HepG2 (cell line): ENCODE measurements at regions not wholly inside any gene's neighbourhood (a gene's known extent, or its start where the extent isn't known, plus 50 kb on each side); places are given as distances from the start of the nearest gene placed in this dataset.

ENCODE experiments used
- FOXA3 ChIP-seq: IDR thresholded peaks from 2 replicates; pipeline ENCODE4 v1.6.1; 2016; ENCODE audit warnings: missing genetic modification reagents, missing compliant biosample characterization
- MAFK ChIP-seq, 2 experiments: IDR thresholded peaks in 1 of 2; conservative IDR thresholded peaks in 1 of 2; 2 replicates each; pipeline ENCODE4 v1.6.1; 2011; ENCODE audit warnings: improper control_type of control experiment in 2 of 2, low read length in 2 of 2
- MXI1 ChIP-seq: IDR thresholded peaks from 3 replicates; pipeline ENCODE4 v1.6.1; 2012; ENCODE audit warnings: low read depth, low read length, inconsistent platforms, borderline replicate concordance
- PBX2 ChIP-seq: IDR thresholded peaks from 2 replicates; pipeline ENCODE4 v1.6.1; 2016; ENCODE audit warnings: control low read depth
- SP1 ChIP-seq, 2 experiments: fragments of 450-650 bp in 1 of 2; sonication (generic) in 1 of 2; formaldehyde crosslinking in 1 of 2; IDR thresholded peaks; 2 replicates each; pipeline versions ENCODE4 v1.4.0 to v1.6.1; 2016 to 2020; ENCODE audit warnings: missing genetic modification reagents in 1 of 2
- ZBTB8A ChIP-seq: sonication (generic); formaldehyde crosslinking; IDR thresholded peaks from 2 replicates; pipeline ENCODE4 v1.4.0; 2020; ENCODE audit warnings: mild to moderate bottlenecking, low read depth, missing genetic modification reagents, borderline replicate concordance
- ZFAT ChIP-seq: sonication (generic); formaldehyde crosslinking; conservative IDR thresholded peaks from 2 replicates; pipeline ENCODE4 v1.8.1; 2023; ENCODE audit warnings: missing genetic modification reagents, inconsistent platforms
- ZNF34 ChIP-seq: sonication (generic); formaldehyde crosslinking; IDR thresholded peaks from 2 replicates; pipeline ENCODE4 v1.4.0; 2020; ENCODE audit warnings: mild to moderate bottlenecking, missing genetic modification reagents, borderline replicate concordance
- ZNF512 ChIP-seq: sonication (generic); formaldehyde crosslinking; IDR thresholded peaks from 2 replicates; pipeline ENCODE4 v1.4.0; 2020; ENCODE audit warnings: mild to moderate bottlenecking, missing genetic modification reagents
- ZNF639 ChIP-seq: conservative IDR thresholded peaks from 2 replicates; pipeline ENCODE4 v1.6.1; 2018; ENCODE audit warnings: missing genetic modification reagents

- TF ChIP-seq MXI1 (no peak), SP1 (IDR thresholded peaks at IDR 0.05) (no peak), SP1 (CRISPR knock-in tag; IDR thresholded peaks at IDR 0.05) (no peak), FOXA3 (CRISPR knock-in tag) (no peak), ZNF639 (no peak), ZFAT (no peak), ZBTB8A (CRISPR knock-in tag) (no peak), MAFK (conservative IDR thresholded peaks at IDR 0.05 in 1 of 2, IDR thresholded peaks at IDR 0.05 in 1 of 2; ENCODE audit: low read length in 2 of 2) (no peak), ZNF34 (no peak), PBX2 (CRISPR knock-in tag) (no peak), ZNF512 (CRISPR knock-in tag) (no peak)
Measured at GRCh38 chr3:153029350-153029749, 132.7 kb upstream of the RAP2B start.
